Astrocyte (in vitro differentiated cells and primary cell): ENCODE measurements at regions not wholly inside any gene's neighbourhood (a gene's known extent, or its start where the extent isn't known, plus 50 kb on each side); places are given as distances from the start of the nearest gene placed in this dataset.

ENCODE experiments used
- DNase-seq: peaks from one replicate; pipeline ENCODE4 v3.0.0-alpha.2; 2010; ENCODE audit warnings: low read depth
- FAIRE-seq: peaks from 2 replicates; lab custom pipeline; 2011; peaks lifted over from hg19 to GRCh38; lab: Jason Lieb, UNC
- H2AFZ ChIP-seq: 2 replicates; pipeline ENCODE4 v1.6.0; 2012; ENCODE audit warnings: low read depth, low read length, inconsistent platforms
- H3K27ac ChIP-seq: 2 replicates; pipeline ENCODE4 v1.5.1; 2011; ENCODE audit warnings: low read depth, low read length, inconsistent platforms
- H3K27me3 ChIP-seq: 2 replicates; pipeline ENCODE4 v1.6.0; 2011; ENCODE audit warnings: low read length, inconsistent platforms; ENCODE audit not compliant: insufficient read depth
- H3K36me3 ChIP-seq: 2 replicates; pipeline ENCODE4 v1.5.1; 2011; ENCODE audit warnings: low read length, inconsistent platforms; ENCODE audit not compliant: insufficient read depth
- H3K4me1 ChIP-seq: 2 replicates; pipeline ENCODE4 v1.5.1; 2011; ENCODE audit warnings: low read length, inconsistent platforms; ENCODE audit not compliant: insufficient read depth
- H3K4me2 ChIP-seq: 2 replicates; pipeline ENCODE4 v1.6.0; 2012; ENCODE audit warnings: low read length, inconsistent platforms
- H3K4me3 ChIP-seq: 2 replicates; pipeline ENCODE4 v1.5.1; 2011; ENCODE audit warnings: low read depth, mild to moderate bottlenecking, low read length, inconsistent platforms; ENCODE audit not compliant: insufficient read depth
- H3K79me2 ChIP-seq: 2 replicates; pipeline ENCODE4 v1.6.0; 2012; ENCODE audit warnings: mild to moderate bottlenecking, low read length, inconsistent platforms; ENCODE audit not compliant: insufficient read depth
- H3K9ac ChIP-seq: 2 replicates; pipeline ENCODE4 v1.6.0; 2012; ENCODE audit warnings: mild to moderate bottlenecking, low read length, inconsistent platforms
- H3K9me3 ChIP-seq: 2 replicates; pipeline ENCODE4 v1.5.1; 2012; ENCODE audit warnings: low read depth, mild to moderate bottlenecking, low read length, inconsistent platforms; ENCODE audit not compliant: insufficient read depth
- H4K20me1 ChIP-seq: 2 replicates; pipeline ENCODE4 v1.6.0; 2012; ENCODE audit warnings: low read length, inconsistent platforms; ENCODE audit not compliant: insufficient read depth
- H3K27ac Mint-ChIP-seq: one replicate; pipeline ENCODE4 v1.8.0; 2021; ENCODE audit warnings: mild to moderate bottlenecking, mixed read lengths; ENCODE audit not compliant: unreplicated experiment
- H3K27me3 Mint-ChIP-seq: one replicate; pipeline ENCODE4 v1.8.0; 2021; ENCODE audit warnings: low read depth, mixed read lengths; ENCODE audit not compliant: unreplicated experiment
- H3K36me3 Mint-ChIP-seq: one replicate; pipeline ENCODE4 v1.8.0; 2021; ENCODE audit warnings: low read depth, mixed read lengths; ENCODE audit not compliant: unreplicated experiment
- H3K4me1 Mint-ChIP-seq: one replicate; pipeline ENCODE4 v1.8.0; 2021; ENCODE audit warnings: low read depth, mixed read lengths; ENCODE audit not compliant: unreplicated experiment
- H3K4me3 Mint-ChIP-seq: one replicate; pipeline ENCODE4 v1.8.0; 2021; ENCODE audit warnings: mild to moderate bottlenecking, moderate library complexity, mixed read lengths; ENCODE audit not compliant: unreplicated experiment
- H3K9me3 Mint-ChIP-seq: one replicate; pipeline ENCODE4 v1.8.0; 2021; ENCODE audit warnings: mild to moderate bottlenecking, mixed read lengths; ENCODE audit not compliant: unreplicated experiment
- EZH2 ChIP-seq: IDR thresholded peaks from 2 replicates; pipeline ENCODE4 v1.6.1; 2012; ENCODE audit warnings: mild to moderate bottlenecking, low read length, inconsistent platforms; ENCODE audit not compliant: insufficient read depth
- TF ChIP-seq, protein P1 (sequence below): IDR thresholded peaks from 2 replicates; pipeline ENCODE4 v1.5.1; 2011; ENCODE audit warnings: low read depth, mild to moderate bottlenecking, inconsistent platforms, low read length, moderate library complexity; ENCODE audit not compliant: insufficient read depth

DNA sequence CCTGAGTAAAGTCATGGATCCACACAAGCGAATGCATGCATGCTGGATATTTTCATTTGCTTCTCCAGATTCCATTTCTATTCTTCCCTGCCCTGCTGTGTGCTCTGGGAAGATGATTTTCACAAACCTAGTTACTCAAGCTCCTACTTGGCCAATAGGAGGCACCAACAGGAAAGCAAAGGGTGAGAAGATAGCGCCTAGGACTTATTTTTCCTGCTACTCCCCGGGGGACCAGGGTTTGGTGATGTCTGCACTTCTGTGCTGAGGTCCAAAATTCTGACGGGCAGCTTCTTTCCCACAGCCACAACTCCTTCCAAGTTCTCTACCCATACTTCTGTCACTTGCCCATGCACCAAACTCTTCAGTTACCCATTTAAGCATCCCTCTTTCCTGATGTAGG is 509.3 kb upstream of the TENM4 start:
- Histone ChIP-seq H3K79me2 (no peaks in the 10 kb centered on the region), H3K9ac (no peak overlapping the region), H3K4me1 (no peaks in the 10 kb centered on the region), H3K36me3 (no peaks in the 10 kb centered on the region), H3K9me3 (no peaks in the 10 kb centered on the region), H3K4me3 (no peak overlapping the region), H4K20me1 (no peaks in the 10 kb centered on the region), H3K27me3 (no peaks in the 10 kb centered on the region), H3K27ac (no peak overlapping the region), H3K4me2 (no peak overlapping the region), H2AFZ (no peak overlapping the region)
- Mint-ChIP-seq H3K4me3 (no peak overlapping the region), H3K4me1 (peaks cover 3% of the 10 kb centered on the region), H3K36me3 (no peaks in the 10 kb centered on the region), H3K9me3 (no peaks in the 10 kb centered on the region), H3K27me3 (no peaks in the 10 kb centered on the region), H3K27ac (no peak overlapping the region)
- FAIRE-seq (no peak), DNase-seq (no peak)
- TF ChIP-seq EZH2 = no peak
- TF ChIP-seq, protein P1, sequence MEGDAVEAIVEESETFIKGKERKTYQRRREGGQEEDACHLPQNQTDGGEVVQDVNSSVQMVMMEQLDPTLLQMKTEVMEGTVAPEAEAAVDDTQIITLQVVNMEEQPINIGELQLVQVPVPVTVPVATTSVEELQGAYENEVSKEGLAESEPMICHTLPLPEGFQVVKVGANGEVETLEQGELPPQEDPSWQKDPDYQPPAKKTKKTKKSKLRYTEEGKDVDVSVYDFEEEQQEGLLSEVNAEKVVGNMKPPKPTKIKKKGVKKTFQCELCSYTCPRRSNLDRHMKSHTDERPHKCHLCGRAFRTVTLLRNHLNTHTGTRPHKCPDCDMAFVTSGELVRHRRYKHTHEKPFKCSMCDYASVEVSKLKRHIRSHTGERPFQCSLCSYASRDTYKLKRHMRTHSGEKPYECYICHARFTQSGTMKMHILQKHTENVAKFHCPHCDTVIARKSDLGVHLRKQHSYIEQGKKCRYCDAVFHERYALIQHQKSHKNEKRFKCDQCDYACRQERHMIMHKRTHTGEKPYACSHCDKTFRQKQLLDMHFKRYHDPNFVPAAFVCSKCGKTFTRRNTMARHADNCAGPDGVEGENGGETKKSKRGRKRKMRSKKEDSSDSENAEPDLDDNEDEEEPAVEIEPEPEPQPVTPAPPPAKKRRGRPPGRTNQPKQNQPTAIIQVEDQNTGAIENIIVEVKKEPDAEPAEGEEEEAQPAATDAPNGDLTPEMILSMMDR = no peak

DNA sequence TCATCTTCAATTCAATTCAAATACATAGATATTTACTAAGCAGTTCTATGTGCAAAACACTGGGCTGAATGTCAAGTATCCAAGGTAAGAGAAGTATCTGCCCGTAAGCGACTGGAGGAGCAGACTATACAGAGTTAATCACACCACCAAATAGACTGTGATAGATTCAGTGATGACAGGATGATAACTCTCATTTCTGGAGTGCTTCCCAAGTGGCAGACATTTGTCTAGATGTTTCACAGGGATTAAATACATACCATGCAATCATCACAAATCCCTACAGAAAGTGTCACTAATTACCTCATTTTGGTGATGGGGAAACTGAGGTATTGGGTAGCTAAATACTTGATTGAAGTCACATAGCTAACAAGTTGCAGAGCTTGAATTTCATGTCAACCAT is 508.7 kb upstream of the TENM4 start:
- no peaks in the 10 kb centered on the region for H3K9me3 ChIP-seq
- H3K27ac Mint-ChIP-seq = no peak overlapping the region
- TF ChIP-seq, protein P1 = no peak
- TF ChIP-seq EZH2 = no peak
- H4K20me1 ChIP-seq = no peaks in the 10 kb centered on the region
- H3K27ac ChIP-seq = no peak overlapping the region
- FAIRE-seq = no peak
- no peaks in the 10 kb centered on the region for H3K4me1 ChIP-seq
- H3K27me3 Mint-ChIP-seq = no peaks in the 10 kb centered on the region
- no peak overlapping the region for H2AFZ ChIP-seq
- no peaks in the 10 kb centered on the region for H3K27me3 ChIP-seq
- no peaks in the 10 kb centered on the region for H3K4me1 Mint-ChIP-seq
- no peak overlapping the region for H3K4me3 Mint-ChIP-seq
- H3K4me3 ChIP-seq = no peak overlapping the region
- H3K9ac ChIP-seq = no peak overlapping the region
- no peaks in the 10 kb centered on the region for H3K36me3 Mint-ChIP-seq
- no peaks in the 10 kb centered on the region for H3K9me3 Mint-ChIP-seq
- no peaks in the 10 kb centered on the region for H3K36me3 ChIP-seq
- H3K4me2 ChIP-seq = no peak overlapping the region
- DNase-seq = no peak
- no peaks in the 10 kb centered on the region for H3K79me2 ChIP-seq

DNA sequence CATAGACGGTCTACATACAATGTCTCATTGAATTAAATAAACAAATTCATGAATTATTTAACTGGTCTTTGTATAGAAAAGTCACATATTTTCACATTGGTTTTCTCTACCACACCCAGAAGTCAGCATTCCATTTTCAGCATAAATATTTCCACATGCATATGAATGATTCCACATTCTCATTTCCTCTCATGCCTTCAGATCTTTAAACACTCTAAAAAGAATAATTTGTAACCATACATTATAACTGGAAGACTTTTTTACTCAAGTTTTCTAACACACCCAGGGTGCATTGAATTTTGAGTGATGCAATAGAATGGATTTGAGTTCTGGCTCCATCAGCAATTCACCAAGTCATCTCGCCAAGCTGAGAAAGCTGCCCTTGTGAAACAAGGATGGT is 501.8 kb upstream of the TENM4 start:
- Histone ChIP-seq H3K79me2 (no peaks in the 10 kb centered on the region), H3K27ac (no peak overlapping the region), H3K9ac (no peak overlapping the region), H2AFZ (no peak overlapping the region), H3K36me3 (no peaks in the 10 kb centered on the region), H4K20me1 (no peaks in the 10 kb centered on the region), H3K4me1 (no peaks in the 10 kb centered on the region), H3K27me3 (no peaks in the 10 kb centered on the region), H3K4me2 (no peak overlapping the region), H3K4me3 (no peak overlapping the region), H3K9me3 (no peaks in the 10 kb centered on the region)
- Mint-ChIP-seq H3K4me1 (peaks cover 7% of the 10 kb centered on the region), H3K27ac (no peak overlapping the region), H3K4me3 (no peak overlapping the region), H3K36me3 (no peaks in the 10 kb centered on the region), H3K9me3 (no peaks in the 10 kb centered on the region), H3K27me3 (no peaks in the 10 kb centered on the region)
- DNase-seq (no peak), FAIRE-seq (no peak)
- TF ChIP-seq, protein P1 = no peak
- TF ChIP-seq EZH2 = no peak
